NAMALWA (cell line): ENCODE measurements at regions not wholly inside any gene's neighbourhood (a gene's known extent, or its start where the extent isn't known, plus 50 kb on each side); places are given as distances from the start of the nearest gene placed in this dataset.

Experiments
- DNase-seq: peaks from one replicate; pipeline ENCODE4 v3.0.0-alpha.2; 2015; ENCODE audit warnings: low spot score

- no peak for DNase-seq
These were observed 239.1 kb downstream of the KLF12 start for GRCh38 chr13:73894995-73895571.

- no peak for DNase-seq
These were observed 240.4 kb downstream of the KLF12 start for GRCh38 chr13:73893833-73894232.

- DNase-seq: no peak
These were observed 242.4 kb downstream of the KLF12 start for GRCh38 chr13:73891805-73892204.

- no peak for DNase-seq
These were observed 251.0 kb downstream of the KLF12 start for GRCh38 chr13:73883162-73883561.

GRCh38 chr13:73880365-73880764, 253.8 kb downstream of the KLF12 start:
- no peak for DNase-seq

- peak; percentile 62 for DNase-seq
These were observed 254.7 kb downstream of the KLF12 start for GRCh38 chr13:73879346-73880015.

GRCh38 chr13:73877399-73877798, 256.8 kb downstream of the KLF12 start:
- DNase-seq: no peak

GRCh38 chr13:73876323-73876722, 257.9 kb downstream of the KLF12 start:
- no peak for DNase-seq

- no peak for DNase-seq
These were observed 260.0 kb downstream of the KLF12 start for GRCh38 chr13:73873940-73874830.

- no peak for DNase-seq
These were observed 261.8 kb downstream of the KLF12 start for GRCh38 chr13:73872397-73872796.

- DNase-seq: no peak
These were observed 263.0 kb downstream of the KLF12 start for GRCh38 chr13:73870970-73871935.

- no peak for DNase-seq
These were observed 264.0 kb downstream of the KLF12 start for GRCh38 chr13:73870036-73870741.

- no peak for DNase-seq
These were observed 269.2 kb downstream of the KLF12 start for GRCh38 chr13:73865027-73865426.

GRCh38 chr13:73861136-73861535, 273.1 kb downstream of the KLF12 start:
- no peak for DNase-seq

- no peak for DNase-seq
These were observed 273.7 kb downstream of the KLF12 start for GRCh38 chr13:73860501-73860900.

- no peak for DNase-seq
These were observed 274.4 kb downstream of the KLF12 start for GRCh38 chr13:73859841-73860240.

GRCh38 chr13:73857106-73857505, 277.1 kb downstream of the KLF12 start:
- no peak for DNase-seq

- DNase-seq: no peak
These were observed 283.1 kb downstream of the KLF12 start for GRCh38 chr13:73851104-73851503.

GRCh38 chr13:73850104-73850873, 283.9 kb downstream of the KLF12 start:
- no peak for DNase-seq

- DNase-seq: peak; percentile 55
These were observed 284.9 kb downstream of the KLF12 start for GRCh38 chr13:73849292-73849691.
